Activated naive CD8-positive, alpha-beta T cell treated with anti-CD3 and anti-CD28 coated beads, Interleukin-2, amount 10 ng/mL, durations not matched to agents 7 days and 5 days (primary cell): ENCODE measurements at regions not wholly inside any gene's neighbourhood (a gene's known extent, or its start where the extent isn't known, plus 50 kb on each side); places are given as distances from the start of the nearest gene placed in this dataset.

Experiments used
- ATAC-seq: fragments of 150-1000 bp; cut with Tn5 transposase; one replicate; pipeline ENCODE4 v1.10.0; 2021; ENCODE audit warnings: low read depth, moderate library complexity
- POLR2A ChIA-PET: fragments of 350-600 bp; sonication (Branson Sonifier 250); formaldehyde crosslinking; loops from one replicate; lab custom pipeline; 2021; ENCODE audit warnings: antibody characterized with exemption; lab: Charles Lee
- DNase-seq: peaks from one replicate; pipeline ENCODE4 v3.0.0; 2021
- H3K27ac Mint-ChIP-seq: one replicate; pipeline ENCODE4 v1.8.0; 2022; ENCODE audit warnings: mild to moderate bottlenecking, mixed read lengths
- H3K27me3 Mint-ChIP-seq: one replicate; pipeline ENCODE4 v1.8.0; 2022; ENCODE audit warnings: mild to moderate bottlenecking, moderate library complexity, mixed read lengths
- H3K36me3 Mint-ChIP-seq: one replicate; pipeline ENCODE4 v1.8.0; 2021; ENCODE audit warnings: mild to moderate bottlenecking, mixed read lengths
- H3K4me1 Mint-ChIP-seq: one replicate; pipeline ENCODE4 v1.8.0; 2021; ENCODE audit warnings: mixed read lengths
- H3K4me3 Mint-ChIP-seq: one replicate; pipeline ENCODE4 v1.8.0; 2022; ENCODE audit warnings: mild to moderate bottlenecking, moderate library complexity, mixed read lengths
- H3K9me3 Mint-ChIP-seq: one replicate; pipeline ENCODE4 v1.8.0; 2021; ENCODE audit warnings: mixed read lengths

GRCh38 chr6:113513086-113513485, 344.1 kb upstream of the MARCKS start:
- DNase-seq (no peak), ATAC-seq (no peak)
- Mint-ChIP-seq H3K9me3 (no peaks in the 10 kb centered on the region), H3K4me1 (no peaks in the 10 kb centered on the region), H3K27ac (no peak overlapping the region), H3K27me3 (no peaks in the 10 kb centered on the region), H3K36me3 (no peaks in the 10 kb centered on the region), H3K4me3 (no peak overlapping the region)
- POLR2A ChIA-PET, result no interaction called here

- no peak for DNase-seq
- no peak overlapping the region for H3K27ac Mint-ChIP-seq
- H3K9me3 Mint-ChIP-seq, result no peaks in the 10 kb centered on the region
- no peak for ATAC-seq
- no peaks in the 10 kb centered on the region for H3K4me1 Mint-ChIP-seq
- POLR2A ChIA-PET, result no interaction called here
- no peaks in the 10 kb centered on the region for H3K36me3 Mint-ChIP-seq
- H3K27me3 Mint-ChIP-seq, result peaks cover 5% of the 10 kb centered on the region
- H3K4me3 Mint-ChIP-seq, result no peak overlapping the region
Measured at GRCh38 chr6:113522376-113522775, 334.8 kb upstream of the MARCKS start.

- ATAC-seq, result no peak
- Mint-ChIP-seq H3K27ac (no peak overlapping the region), H3K4me1 (no peaks in the 10 kb centered on the region), H3K4me3 (no peak overlapping the region), H3K9me3 (no peaks in the 10 kb centered on the region), H3K27me3 (peaks cover 2% of the 10 kb centered on the region), H3K36me3 (no peaks in the 10 kb centered on the region)
- POLR2A ChIA-PET, result no interaction called here
- no peak for DNase-seq
Measured at GRCh38 chr6:113524826-113525225, 332.3 kb upstream of the MARCKS start.

GRCh38 chr6:113526553-113526952, 330.6 kb upstream of the MARCKS start:
- Mint-ChIP-seq H3K4me1 (no peaks in the 10 kb centered on the region), H3K4me3 (no peak overlapping the region), H3K27ac (no peak overlapping the region), H3K27me3 (no peaks in the 10 kb centered on the region), H3K36me3 (no peaks in the 10 kb centered on the region), H3K9me3 (no peaks in the 10 kb centered on the region)
- DNase-seq, result no peak
- ATAC-seq, result no peak
- POLR2A ChIA-PET, result no interaction called here

GRCh38 chr6:113526995-113527394, 330.1 kb upstream of the MARCKS start:
- ATAC-seq (no peak), DNase-seq (no peak)
- Mint-ChIP-seq H3K27ac (no peak overlapping the region), H3K9me3 (no peaks in the 10 kb centered on the region), H3K4me1 (no peaks in the 10 kb centered on the region), H3K4me3 (no peak overlapping the region), H3K36me3 (no peaks in the 10 kb centered on the region), H3K27me3 (no peaks in the 10 kb centered on the region)
- POLR2A ChIA-PET, result no interaction called here

GRCh38 chr6:113528111-113528510, 329.0 kb upstream of the MARCKS start:
- Mint-ChIP-seq H3K27me3 (no peaks in the 10 kb centered on the region), H3K4me1 (no peaks in the 10 kb centered on the region), H3K9me3 (no peaks in the 10 kb centered on the region), H3K27ac (no peak overlapping the region), H3K36me3 (no peaks in the 10 kb centered on the region), H3K4me3 (no peak overlapping the region)
- no peak for ATAC-seq
- POLR2A ChIA-PET, result no interaction called here
- no peak for DNase-seq

GRCh38 chr6:113529196-113529595, 327.9 kb upstream of the MARCKS start:
- ATAC-seq (no peak), DNase-seq (no peak)
- Mint-ChIP-seq H3K27me3 (no peaks in the 10 kb centered on the region), H3K4me1 (no peaks in the 10 kb centered on the region), H3K27ac (no peak overlapping the region), H3K36me3 (no peaks in the 10 kb centered on the region), H3K4me3 (no peak overlapping the region), H3K9me3 (no peaks in the 10 kb centered on the region)
- POLR2A ChIA-PET, result no interaction called here

GRCh38 chr6:113529879-113530278, 327.3 kb upstream of the MARCKS start:
- H3K4me3 Mint-ChIP-seq, result no peak overlapping the region

GRCh38 chr6:113530769-113531168, 326.4 kb upstream of the MARCKS start:
- no peaks in the 10 kb centered on the region for H3K36me3 Mint-ChIP-seq
- no peaks in the 10 kb centered on the region for H3K9me3 Mint-ChIP-seq
- POLR2A ChIA-PET, result no interaction called here
- H3K4me1 Mint-ChIP-seq, result no peaks in the 10 kb centered on the region
- DNase-seq (no peak), ATAC-seq (no peak)
- H3K27me3 Mint-ChIP-seq, result no peaks in the 10 kb centered on the region
- no peak overlapping the region for H3K27ac Mint-ChIP-seq
- no peak overlapping the region for H3K4me3 Mint-ChIP-seq

More at GRCh38 chr6:113529879-113530278, 327.3 kb upstream of the MARCKS start:
- Mint-ChIP-seq H3K4me1 (no peaks in the 10 kb centered on the region), H3K27me3 (no peaks in the 10 kb centered on the region), H3K27ac (no peak overlapping the region), H3K9me3 (no peaks in the 10 kb centered on the region), H3K36me3 (no peaks in the 10 kb centered on the region)
- no peak for DNase-seq
- POLR2A ChIA-PET, result no interaction called here
- ATAC-seq, result no peak

- POLR2A ChIA-PET, result no interaction called here
- DNase-seq, result no peak
Measured at GRCh38 chr6:113539202-113539601, 317.9 kb upstream of the MARCKS start.

GRCh38 chr6:113539623-113540022, 317.5 kb upstream of the MARCKS start:
- peaks cover 2% of the 10 kb centered on the region for H3K9me3 Mint-ChIP-seq
- POLR2A ChIA-PET, result no interaction called here
- H3K4me3 Mint-ChIP-seq, result no peak overlapping the region
- no peak overlapping the region for H3K27ac Mint-ChIP-seq
- H3K36me3 Mint-ChIP-seq, result no peaks in the 10 kb centered on the region
- H3K4me1 Mint-ChIP-seq, result no peaks in the 10 kb centered on the region
- no peaks in the 10 kb centered on the region for H3K27me3 Mint-ChIP-seq
- DNase-seq (no peak), ATAC-seq (no peak)

More at GRCh38 chr6:113539202-113539601, 317.9 kb upstream of the MARCKS start:
- no peak overlapping the region for H3K4me3 Mint-ChIP-seq
- no peaks in the 10 kb centered on the region for H3K27me3 Mint-ChIP-seq
- no peaks in the 10 kb centered on the region for H3K4me1 Mint-ChIP-seq
- peaks cover 2% of the 10 kb centered on the region for H3K9me3 Mint-ChIP-seq
- no peaks in the 10 kb centered on the region for H3K36me3 Mint-ChIP-seq
- no peak overlapping the region for H3K27ac Mint-ChIP-seq
- no peak for ATAC-seq

GRCh38 chr6:113540466-113540865, 316.7 kb upstream of the MARCKS start:
- POLR2A ChIA-PET, result no interaction called here
- no peak for DNase-seq
- Mint-ChIP-seq H3K27ac (no peak overlapping the region), H3K27me3 (no peaks in the 10 kb centered on the region), H3K36me3 (no peaks in the 10 kb centered on the region), H3K9me3 (peaks cover 2% of the 10 kb centered on the region), H3K4me3 (no peak overlapping the region), H3K4me1 (no peaks in the 10 kb centered on the region)
- no peak for ATAC-seq

GRCh38 chr6:113551168-113551567, 306.0 kb upstream of the MARCKS start:
- no peaks in the 10 kb centered on the region for H3K36me3 Mint-ChIP-seq
- H3K27ac Mint-ChIP-seq, result no peak overlapping the region
- no peaks in the 10 kb centered on the region for H3K4me1 Mint-ChIP-seq
- no peaks in the 10 kb centered on the region for H3K27me3 Mint-ChIP-seq
- POLR2A ChIA-PET, result no interaction called here
- DNase-seq, result no peak
- ATAC-seq, result no peak
- H3K9me3 Mint-ChIP-seq, result peaks cover 4% of the 10 kb centered on the region
- H3K4me3 Mint-ChIP-seq, result no peak overlapping the region

GRCh38 chr6:113556775-113557174, 300.4 kb upstream of the MARCKS start:
- no peaks in the 10 kb centered on the region for H3K4me1 Mint-ChIP-seq
- H3K9me3 Mint-ChIP-seq, result no peaks in the 10 kb centered on the region
- DNase-seq, result no peak
- no peak overlapping the region for H3K4me3 Mint-ChIP-seq
- POLR2A ChIA-PET, result no interaction called here
- H3K27ac Mint-ChIP-seq, result no peak overlapping the region
- ATAC-seq, result no peak
- no peaks in the 10 kb centered on the region for H3K36me3 Mint-ChIP-seq
- H3K27me3 Mint-ChIP-seq, result no peaks in the 10 kb centered on the region

- no peak for DNase-seq
- Mint-ChIP-seq H3K9me3 (no peaks in the 10 kb centered on the region), H3K27me3 (no peaks in the 10 kb centered on the region), H3K36me3 (no peaks in the 10 kb centered on the region), H3K4me3 (no peak overlapping the region), H3K4me1 (no peaks in the 10 kb centered on the region), H3K27ac (no peak overlapping the region)
- ATAC-seq, result no peak
- POLR2A ChIA-PET, result no interaction called here
Measured at GRCh38 chr6:113558431-113558830, 298.7 kb upstream of the MARCKS start.
